Tibial nerve (tissue), 4 donors: ENCODE measurements at regions not wholly inside any gene's neighbourhood (a gene's known extent, or its start where the extent isn't known, plus 50 kb on each side); places are given as distances from the start of the nearest gene placed in this dataset.

Source experiments
- DNase-seq, 2 donors: peaks; one replicate each; pipeline ENCODE4 v3.0.0-alpha.2; 2019; ENCODE audit warnings: low spot score in 2 of 2
- H3K27ac ChIP-seq, 4 donors: fragments of 200-600 bp; sonication (generic) in 3 of 4; one replicate each; pipeline ENCODE4 v1.5.1; 2017 to 2019; ENCODE audit warnings: mild to moderate bottlenecking in 1 of 4
- H3K27me3 ChIP-seq, 2 donors: fragments of 200-600 bp; sonication (generic) in 1 of 2; one replicate each; pipeline versions ENCODE4 v1.5.1 to v1.6.0; 2017 to 2019
- H3K36me3 ChIP-seq, 3 donors: fragments of 200-600 bp; sonication (generic); one replicate each; pipeline ENCODE4 v1.5.1; 2018 to 2019
- H3K4me1 ChIP-seq, 4 donors: fragments of 200-600 bp; sonication (generic) in 3 of 4; one replicate each; pipeline ENCODE4 v1.5.1; 2017 to 2019
- H3K4me3 ChIP-seq, 4 donors: fragments of 200-600 bp; sonication (generic) in 3 of 4; one replicate each; pipeline ENCODE4 v1.5.1; 2017 to 2019; ENCODE audit warnings: mild to moderate bottlenecking in 1 of 4, moderate library complexity in 1 of 4
- H3K9me3 ChIP-seq, 4 donors: fragments of 200-600 bp; sonication (generic) in 3 of 4; one replicate each; pipeline ENCODE4 v1.5.1; 2017 to 2019
- CTCF ChIP-seq, 5 experiments: fragments of 200-600 bp in 3 of 5; fragments of 450-650 bp in 2 of 5; sonication (generic) in 3 of 5; IDR thresholded peaks; one replicate each; pipeline ENCODE4 v1.5.1; 2016 to 2019; ENCODE audit warnings: antibody characterized with exemption in 5 of 5, mild to moderate bottlenecking in 3 of 5, moderate library complexity in 2 of 5
- EP300 ChIP-seq, 2 donors: sonication (generic); formaldehyde crosslinking; IDR thresholded peaks; one replicate each; pipeline ENCODE4 v1.6.1; 2017; ENCODE audit warnings: antibody characterized with exemption in 2 of 2, mild to moderate bottlenecking in 1 of 2
- POLR2A ChIP-seq, 2 donors: fragments of 450-650 bp; IDR thresholded peaks; one replicate each; pipeline ENCODE4 v1.6.1; 2017; ENCODE audit warnings: antibody characterized with exemption in 2 of 2, mild to moderate bottlenecking in 2 of 2, moderate library complexity in 2 of 2
- whole genome bisulfite sequencing, 2 donors: methylation state at CpG; one replicate each; pipeline ENCODE4 v1.1.5; 2018; 5-methylcytosine and 5-hydroxymethylcytosine counted together

GRCh38 chr9:99624499-99625233 is 197.0 kb upstream of the NR4A3 start:
- DNase-seq, result no peak
- TF ChIP-seq POLR2A (IDR thresholded peaks at IDR 0.05) (no peak), EP300 (IDR thresholded peaks at IDR 0.05) (no peak), CTCF (IDR thresholded peaks at IDR 0.05) (no peak)

GRCh38 chr9:99626426-99626825 is 195.3 kb upstream of the NR4A3 start:
- no peak overlapping the region for H3K27ac ChIP-seq
- no peak overlapping the region for H3K4me3 ChIP-seq
- no peaks in the 10 kb centered on the region for H3K9me3 ChIP-seq
- no peaks in the 10 kb centered on the region for H3K4me1 ChIP-seq
- DNase-seq, result no peak
- no peaks in the 10 kb centered on the region for H3K36me3 ChIP-seq
- H3K27me3 ChIP-seq, result no peaks in the 10 kb centered on the region
- TF ChIP-seq POLR2A (IDR thresholded peaks at IDR 0.05), result no peak
- no peak for TF ChIP-seq EP300 (IDR thresholded peaks at IDR 0.05)
- no peak for TF ChIP-seq CTCF (IDR thresholded peaks at IDR 0.05)

More at GRCh38 chr9:99624499-99625233, 197.0 kb upstream of the NR4A3 start:
- H3K27me3 ChIP-seq, result no peaks in the 10 kb centered on the region
- WGBS, 2 donors, result 86 to 94% methylated on average over 5 of the region's 5 CpGs
- H3K36me3 ChIP-seq, result no peaks in the 10 kb centered on the region
- no peaks in the 10 kb centered on the region for H3K9me3 ChIP-seq
- H3K4me3 ChIP-seq, result no peak overlapping the region
- no peak overlapping the region for H3K27ac ChIP-seq
- no peaks in the 10 kb centered on the region for H3K4me1 ChIP-seq

DNA sequence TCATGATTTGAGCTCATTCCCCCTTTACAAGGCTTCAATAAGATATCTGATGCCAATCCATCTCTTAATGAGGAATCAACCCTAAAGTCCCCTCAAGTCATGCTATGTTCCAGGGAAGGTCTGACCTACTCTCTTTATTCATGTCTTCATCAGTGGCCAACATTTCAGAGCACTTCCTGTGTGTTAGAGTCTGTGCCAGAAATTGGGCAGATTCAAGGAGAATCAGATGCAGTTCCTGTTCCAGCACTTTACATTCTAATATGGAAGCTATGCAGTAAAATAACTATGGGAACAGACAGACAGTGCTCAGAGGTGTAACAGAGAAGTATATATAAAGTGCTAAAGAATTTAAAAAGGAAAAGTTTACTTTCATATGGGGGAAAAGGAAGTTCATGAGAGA is 193.4 kb upstream of the NR4A3 start:
- no peaks in the 10 kb centered on the region for H3K27me3 ChIP-seq
- TF ChIP-seq POLR2A (IDR thresholded peaks at IDR 0.05), result no peak
- no peak for TF ChIP-seq CTCF (IDR thresholded peaks at IDR 0.05)
- TF ChIP-seq EP300 (IDR thresholded peaks at IDR 0.05), result no peak
- H3K36me3 ChIP-seq, result no peaks in the 10 kb centered on the region
- no peak overlapping the region for H3K4me3 ChIP-seq
- DNase-seq, result no peak
- H3K4me1 ChIP-seq, result no peaks in the 10 kb centered on the region
- H3K9me3 ChIP-seq, result no peaks in the 10 kb centered on the region
- H3K27ac ChIP-seq, result no peak overlapping the region

DNA sequence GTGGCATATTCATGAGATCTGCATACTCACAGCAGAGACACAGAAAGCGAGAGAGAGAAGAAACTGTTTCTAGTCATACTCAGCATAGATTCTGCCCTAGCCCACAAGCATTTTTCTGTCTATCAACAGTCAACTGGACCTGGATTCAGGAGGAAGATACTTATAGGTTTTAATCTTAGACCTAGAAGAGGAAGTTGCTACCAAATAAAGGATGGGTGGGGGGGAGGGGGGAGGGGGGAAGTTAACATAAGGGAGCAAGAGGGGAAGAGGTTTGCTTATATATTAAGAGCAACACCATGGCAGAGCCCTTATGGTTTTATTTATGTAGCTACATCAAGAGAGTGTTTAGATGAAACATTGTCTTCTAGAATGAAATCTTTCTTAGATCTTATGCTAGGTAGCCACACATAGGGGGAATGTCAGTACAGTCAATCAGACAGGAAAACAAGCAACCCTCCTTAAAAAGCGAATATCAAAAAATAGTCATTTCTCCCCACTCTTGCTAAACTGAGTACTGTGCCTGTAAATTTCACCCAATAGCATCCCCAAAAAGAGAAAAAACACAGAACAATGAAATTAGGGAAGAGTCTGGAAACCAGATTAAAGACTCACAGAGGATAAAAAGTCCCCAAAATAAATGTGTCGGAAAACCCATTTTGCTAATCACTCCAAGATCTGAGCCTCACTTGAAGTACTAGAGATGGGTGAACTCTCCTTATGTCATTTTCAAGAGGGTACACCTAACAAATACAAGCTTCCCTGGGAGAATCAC is 192.7 kb upstream of the NR4A3 start:
- no peak overlapping the region for H3K4me3 ChIP-seq
- no peaks in the 10 kb centered on the region for H3K4me1 ChIP-seq
- WGBS, 2 donors, result 96 to 97% methylated on average over 3 of the region's 3 CpGs
- no peak for DNase-seq
- H3K36me3 ChIP-seq, result no peaks in the 10 kb centered on the region
- H3K9me3 ChIP-seq, result no peaks in the 10 kb centered on the region
- TF ChIP-seq EP300 (IDR thresholded peaks at IDR 0.05), result no peak
- no peak for TF ChIP-seq CTCF (IDR thresholded peaks at IDR 0.05)
- TF ChIP-seq POLR2A (IDR thresholded peaks at IDR 0.05), result no peak
- no peak overlapping the region for H3K27ac ChIP-seq
- H3K27me3 ChIP-seq, result no peaks in the 10 kb centered on the region

DNA sequence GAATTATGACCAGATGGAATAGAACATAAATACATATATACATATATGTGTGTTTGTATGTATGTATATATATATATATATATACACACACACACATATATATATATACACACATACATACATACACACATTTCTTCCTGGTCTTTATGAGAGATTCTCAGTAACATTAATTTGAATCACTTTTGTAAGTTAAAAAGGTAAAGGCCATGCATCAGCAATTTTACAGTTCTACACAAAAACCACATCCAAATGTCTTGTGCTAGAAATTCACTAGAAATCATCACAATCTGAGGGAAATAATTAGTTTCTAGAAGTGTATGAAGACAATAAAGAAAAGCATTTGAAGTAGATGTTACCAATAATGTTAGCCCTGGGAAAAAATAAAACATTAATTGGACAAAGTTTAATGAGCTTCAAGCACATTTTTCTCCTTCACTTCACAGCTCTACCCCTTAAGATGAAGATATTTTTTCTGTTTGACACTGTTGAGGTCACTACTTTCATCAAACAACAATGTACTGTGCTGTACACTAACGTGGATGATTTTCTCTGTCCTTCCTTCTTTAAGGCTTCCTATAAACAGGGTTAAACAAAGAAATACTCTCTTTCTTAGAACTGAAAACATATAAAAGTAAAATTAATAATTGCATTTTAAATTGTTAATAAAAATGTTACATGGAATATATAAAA is 189.2 kb upstream of the NR4A3 start:
- no peaks in the 10 kb centered on the region for H3K36me3 ChIP-seq
- 31 to 47% methylated on average over 1 of the region's 1 CpG for WGBS, 2 donors
- H3K4me3 ChIP-seq, result no peak overlapping the region

More for the DNA sequence above, 189.2 kb upstream of the NR4A3 start:
- Histone ChIP-seq H3K27me3 (no peaks in the 10 kb centered on the region), H3K9me3 (no peaks in the 10 kb centered on the region), H3K27ac (no peak overlapping the region), H3K4me1 (no peaks in the 10 kb centered on the region)
- DNase-seq, result no peak
- TF ChIP-seq CTCF (IDR thresholded peaks at IDR 0.05) (no peak), POLR2A (IDR thresholded peaks at IDR 0.05) (no peak), EP300 (IDR thresholded peaks at IDR 0.05) (no peak)
